Right hindlimb (tissue), 1 donor: ENCODE measurements at regions not wholly inside any gene's neighbourhood (a gene's known extent, or its start where the extent isn't known, plus 50 kb on each side); places are given as distances from the start of the nearest gene placed in this dataset.
A peak's percentile ranks its signal among the peaks of the same experiment; 100 is the strongest.

Experiments
- DNase-seq: peaks from one replicate; pipeline ENCODE4 v3.0.0-alpha.2; 2018

DNA sequence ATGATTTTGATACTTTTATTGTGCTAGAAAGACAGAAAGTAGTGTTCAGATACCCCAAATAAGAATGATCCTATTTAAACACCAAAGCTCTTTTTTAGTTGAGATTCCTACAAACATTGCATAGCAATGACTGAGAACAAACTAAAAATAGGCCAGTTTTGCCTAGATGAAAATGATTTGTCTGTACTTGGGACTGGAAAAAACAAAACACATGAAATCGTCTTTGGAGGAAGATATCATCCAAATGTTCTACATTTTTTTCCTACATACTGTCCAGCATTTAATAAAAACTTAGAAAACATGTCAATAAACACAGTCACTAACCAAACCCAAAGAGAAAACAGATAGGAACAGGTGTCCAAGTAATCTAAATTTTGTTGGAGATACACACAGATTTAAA lies 111.6 kb upstream of the MEOX2 start:
- no peak for DNase-seq

DNA sequence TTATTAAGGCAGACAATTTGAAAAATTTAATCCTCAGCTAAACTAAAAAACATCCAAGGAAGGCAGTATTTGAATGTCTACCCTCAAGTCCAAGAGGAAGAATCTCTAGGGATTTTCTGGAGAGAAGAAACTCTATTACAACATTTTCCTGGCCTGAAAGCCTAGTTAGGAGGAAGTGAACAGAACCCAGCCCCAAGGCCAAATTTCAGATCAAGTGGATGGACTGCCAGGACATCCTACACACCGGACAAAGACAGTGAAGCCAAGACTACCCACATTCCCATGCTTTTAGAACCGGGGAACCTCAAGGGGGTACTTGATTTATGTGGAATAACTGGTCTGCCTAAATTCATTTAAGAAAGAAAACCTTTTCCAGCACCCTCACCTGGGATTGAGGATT lies 108.9 kb upstream of the MEOX2 start:
- DNase-seq = peak; percentile 82

DNA sequence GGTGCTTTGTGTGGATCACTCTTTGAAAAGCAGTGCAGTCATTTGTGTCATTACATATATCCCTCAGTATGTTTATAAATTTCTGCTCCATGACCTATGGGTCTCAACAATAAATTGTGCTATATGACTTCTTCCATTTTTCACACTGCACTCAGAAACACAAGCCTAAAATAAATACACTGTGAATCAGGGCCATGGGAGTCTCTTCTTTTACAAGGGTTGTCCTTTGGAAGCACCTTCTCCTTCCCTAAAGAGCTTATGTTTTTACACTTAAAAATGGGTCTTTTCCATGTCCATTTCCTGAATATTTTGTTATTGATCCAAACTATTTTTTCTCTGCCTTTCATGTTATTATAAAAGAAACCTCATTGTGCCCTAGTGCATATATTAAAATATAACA lies 108.3 kb upstream of the MEOX2 start:
- no peak for DNase-seq

DNA sequence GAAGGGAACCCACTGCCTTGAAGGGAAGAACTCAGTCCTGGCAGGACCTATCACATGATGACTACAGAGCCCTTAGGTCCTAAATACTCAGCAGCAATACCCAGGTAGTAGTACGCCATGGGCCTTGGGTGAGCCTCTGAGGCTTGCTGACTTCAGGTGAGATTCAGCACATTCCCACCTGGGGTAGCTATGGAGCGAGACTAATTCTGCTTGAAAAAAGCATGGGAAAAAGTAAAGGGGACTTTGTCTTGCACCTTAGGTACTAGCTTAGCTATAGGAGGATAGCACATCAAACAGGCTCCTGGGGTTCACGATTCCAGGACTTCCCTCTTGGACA lies 98.2 kb upstream of the MEOX2 start:
- DNase-seq = no peak

DNA sequence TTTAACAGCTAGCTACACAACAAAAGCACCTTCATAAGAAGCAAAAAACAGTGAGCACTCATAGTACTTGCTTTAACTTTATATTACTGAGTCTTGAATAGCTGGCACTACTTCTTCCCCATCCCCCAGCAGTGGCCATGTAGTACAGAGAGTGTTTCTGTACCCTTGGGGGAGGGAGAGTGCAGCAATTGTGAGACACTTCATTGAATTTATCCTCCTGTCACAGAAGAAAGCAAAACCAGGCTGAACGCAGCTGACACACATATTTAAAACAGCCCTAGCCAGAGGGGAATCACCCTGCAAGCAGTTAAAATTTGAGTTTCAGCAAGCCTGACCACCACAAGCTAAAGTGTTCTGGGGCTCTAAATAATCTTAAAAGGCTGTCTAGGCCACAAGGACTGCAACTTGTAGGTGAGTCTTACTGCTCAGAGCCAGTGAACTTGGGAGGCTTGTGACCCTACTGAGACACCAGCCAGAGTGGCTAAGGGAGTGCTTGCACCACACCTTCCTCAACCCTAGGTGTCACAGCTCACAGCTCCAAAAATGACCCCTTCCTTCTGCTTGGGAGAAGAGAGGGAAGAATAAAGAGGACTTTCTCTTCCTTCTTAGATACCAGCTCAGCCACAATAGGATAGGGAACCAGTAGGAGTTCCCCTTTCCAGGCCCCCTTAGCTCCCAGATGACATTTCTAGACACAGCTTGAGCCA lies 97.7 kb upstream of the MEOX2 start:
- DNase-seq = no peak

DNA sequence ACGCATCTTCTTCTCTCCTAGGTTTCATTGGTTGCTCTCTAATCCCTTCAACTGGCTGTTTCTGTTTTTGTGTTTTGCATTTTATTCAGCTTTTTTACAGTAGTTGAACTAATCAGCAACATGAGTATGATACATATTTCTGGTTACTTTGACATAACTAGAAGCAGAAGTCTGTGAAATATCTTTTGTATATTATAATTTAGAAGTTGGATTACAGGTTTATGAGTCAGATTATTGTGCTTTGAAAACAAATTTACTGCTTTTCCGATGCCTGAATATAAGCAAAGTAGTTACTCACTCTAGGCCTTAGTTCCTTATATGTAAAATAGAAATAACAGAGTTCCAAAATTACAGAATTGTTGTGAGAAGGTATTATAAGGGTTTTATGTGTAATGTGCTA lies 96.2 kb upstream of the MEOX2 start:
- no peak for DNase-seq

DNA sequence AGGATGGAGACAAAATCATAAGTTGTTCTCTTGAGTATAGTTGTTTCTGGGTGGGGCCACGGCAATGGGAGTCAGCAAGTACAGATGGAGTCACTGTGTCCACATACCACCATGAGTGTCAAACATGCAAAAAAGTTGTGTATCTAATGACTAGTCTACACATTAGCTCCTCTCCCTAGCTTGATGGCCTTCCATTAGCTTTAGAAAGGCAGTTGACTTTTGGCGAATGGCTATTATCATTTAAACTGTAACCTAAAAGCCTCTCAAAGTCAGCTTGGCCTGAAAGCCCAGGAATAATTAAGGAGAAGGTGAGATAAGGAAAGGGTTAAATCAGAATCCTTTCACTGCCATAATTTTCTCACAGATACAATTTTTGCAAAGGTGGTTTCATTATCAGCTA lies 95.5 kb upstream of the MEOX2 start:
- DNase-seq = no peak

DNA sequence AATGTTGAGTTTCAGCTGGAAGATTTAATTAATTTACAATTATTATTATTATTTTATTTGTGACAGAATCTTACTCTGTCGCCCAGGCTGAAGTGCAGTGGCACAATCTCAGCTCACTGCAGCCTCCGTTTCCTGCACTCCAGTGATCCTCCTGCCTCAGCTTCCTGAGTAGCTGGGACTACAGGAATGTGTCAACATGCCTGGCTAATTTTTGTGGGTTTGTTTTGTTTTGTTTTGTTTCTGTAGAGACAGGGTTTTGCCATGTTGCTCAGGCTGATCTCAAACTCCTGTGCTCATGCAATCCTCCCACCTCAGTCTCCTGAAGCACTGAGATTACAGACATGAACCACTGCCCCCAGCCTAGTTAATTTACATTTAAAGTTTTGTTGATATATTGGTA lies 93.8 kb upstream of the MEOX2 start:
- DNase-seq = no peak

DNA sequence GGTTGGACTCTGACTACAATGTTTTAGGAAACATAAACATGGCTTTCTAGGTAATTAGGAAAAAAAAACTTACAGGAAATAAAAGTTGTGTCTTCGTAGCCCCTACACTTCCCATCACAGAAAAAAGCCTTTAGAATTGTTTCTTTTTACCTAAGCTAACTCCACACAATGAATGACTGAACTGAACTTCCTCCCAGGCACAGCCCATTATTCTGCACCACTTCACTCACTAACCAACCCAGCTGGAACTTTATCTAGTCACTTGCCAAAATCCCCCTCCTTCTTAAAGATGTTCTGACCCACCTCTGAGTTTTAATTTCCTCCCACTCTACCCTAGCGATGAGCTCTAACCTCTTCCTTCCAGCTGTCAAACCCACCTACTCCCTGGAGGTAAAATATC lies 91.7 kb upstream of the MEOX2 start:
- no peak for DNase-seq

DNA sequence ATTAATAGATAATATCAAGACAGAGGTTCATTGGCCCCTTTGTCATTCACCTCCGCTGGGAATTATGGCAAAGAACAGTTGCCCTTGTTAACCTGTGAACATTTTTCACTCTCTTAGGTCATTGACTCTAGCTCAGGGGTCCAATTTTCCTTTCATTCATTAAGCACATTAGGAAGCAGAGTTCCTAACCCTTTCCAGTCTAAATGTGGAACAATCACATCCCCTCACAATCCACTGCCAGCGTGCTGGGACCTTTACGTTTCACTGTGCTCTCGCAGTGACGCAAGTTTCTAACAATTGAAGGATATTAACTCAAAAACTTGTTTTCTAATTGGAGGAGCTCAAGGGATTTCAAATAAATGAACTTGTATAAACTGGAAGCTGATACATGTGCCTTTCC lies 79.3 kb upstream of the MEOX2 start:
- no peak for DNase-seq

DNA sequence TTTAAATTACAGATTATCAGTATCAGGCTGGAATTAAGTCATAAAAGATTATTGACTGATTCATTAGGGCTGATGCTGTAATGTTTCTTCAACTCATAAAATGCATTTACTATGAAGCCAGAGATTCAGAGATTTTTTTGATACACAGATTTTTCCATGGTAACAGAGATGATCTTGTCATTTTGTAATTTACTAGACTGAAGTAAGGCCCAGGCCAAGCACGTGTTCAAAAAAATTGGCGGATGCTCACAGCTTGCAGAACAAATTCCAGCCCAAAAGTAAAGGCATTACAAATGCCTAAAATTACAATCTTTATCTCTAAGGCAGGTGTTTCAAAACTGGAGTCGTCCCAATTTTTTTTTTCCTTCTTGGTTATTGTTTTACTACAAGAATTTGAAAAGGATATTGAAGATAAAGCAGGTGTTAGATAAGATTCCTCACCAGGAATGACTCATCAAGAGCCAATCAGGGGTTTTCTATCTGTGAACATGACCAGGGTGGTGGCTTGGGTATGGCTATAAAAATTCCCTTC lies 78.4 kb upstream of the MEOX2 start:
- peak; percentile 59 for DNase-seq

DNA sequence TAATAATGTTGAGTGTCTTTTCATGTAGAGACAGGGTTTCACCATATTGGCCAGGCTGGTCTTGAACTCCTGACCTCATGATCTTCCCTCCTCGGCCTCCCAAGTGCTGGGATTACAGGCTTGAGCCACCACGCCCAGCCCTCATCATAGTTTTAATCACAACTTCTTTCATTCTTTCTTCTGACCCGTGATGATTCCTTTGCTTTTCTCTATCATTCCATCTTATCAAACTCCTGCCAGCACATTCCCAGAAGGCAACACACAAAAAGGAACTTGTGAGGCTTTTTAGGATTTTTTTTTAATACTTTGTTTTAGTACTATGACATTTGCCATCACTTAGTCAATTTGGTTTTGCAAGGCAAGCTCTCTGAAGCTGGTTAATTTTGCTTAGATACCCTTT lies 77.5 kb upstream of the MEOX2 start:
- no peak for DNase-seq

DNA sequence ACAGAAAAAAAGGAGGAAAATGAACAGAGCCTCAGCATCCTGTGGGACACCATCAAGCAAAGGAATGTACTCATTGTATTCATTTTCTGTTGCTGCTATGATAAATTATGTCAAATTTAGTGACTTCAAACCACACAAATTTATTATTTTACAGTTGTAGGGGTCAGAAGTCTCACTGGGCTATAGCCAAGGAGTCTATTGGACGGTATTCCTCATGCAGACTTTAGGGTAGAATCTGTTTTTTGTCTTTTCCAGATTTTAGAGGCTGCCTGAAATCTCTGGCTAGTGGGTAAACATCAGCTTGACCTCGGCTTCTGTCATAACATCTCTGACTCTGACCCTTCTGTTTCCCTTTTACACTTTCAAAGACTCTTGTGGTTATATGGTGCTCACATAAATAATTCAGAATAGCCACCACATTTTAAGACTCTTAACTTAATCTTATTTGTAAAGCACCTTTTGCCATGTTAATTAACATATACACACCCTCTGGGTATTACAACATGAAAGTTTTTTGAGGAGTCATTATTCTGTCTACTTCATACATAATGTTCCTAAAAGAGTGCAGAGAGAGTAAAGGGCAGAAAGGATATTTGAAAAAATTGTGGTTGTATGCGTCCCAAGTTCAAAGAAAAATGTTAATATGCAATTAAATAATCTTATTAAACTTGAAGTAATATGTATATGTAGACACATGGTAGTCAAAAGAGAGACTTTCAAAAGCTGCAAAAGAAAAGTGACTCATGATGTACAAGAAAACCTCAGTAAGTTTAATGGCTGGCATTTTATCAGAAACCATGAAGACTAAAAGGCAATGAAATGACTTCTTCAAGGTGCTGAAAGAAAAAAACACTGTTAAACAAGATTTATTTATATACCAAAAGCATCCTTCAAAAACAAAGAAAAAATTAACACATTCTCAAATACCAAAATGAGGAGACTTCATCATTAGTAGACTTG lies 70.8 kb upstream of the MEOX2 start:
- no peak for DNase-seq

DNA sequence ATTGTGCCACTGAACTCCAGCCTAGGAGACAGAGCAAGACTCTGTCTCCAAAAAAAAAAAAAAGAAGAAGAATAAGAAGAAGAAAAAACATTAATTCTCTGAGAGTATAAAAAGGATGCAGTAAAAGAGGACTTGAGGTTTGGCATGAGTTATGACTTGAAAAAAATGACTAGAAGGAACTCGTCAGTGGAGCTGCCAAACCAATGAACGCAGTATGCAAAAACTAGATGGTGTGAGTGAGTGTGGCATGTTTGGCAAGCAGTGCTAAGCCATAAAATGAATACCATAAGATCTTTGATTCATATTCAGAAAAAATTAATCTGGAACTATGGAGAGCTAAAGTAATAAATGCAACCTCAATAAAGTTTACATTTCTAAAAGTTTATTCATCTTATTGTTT lies 68.6 kb upstream of the MEOX2 start:
- no peak for DNase-seq

DNA sequence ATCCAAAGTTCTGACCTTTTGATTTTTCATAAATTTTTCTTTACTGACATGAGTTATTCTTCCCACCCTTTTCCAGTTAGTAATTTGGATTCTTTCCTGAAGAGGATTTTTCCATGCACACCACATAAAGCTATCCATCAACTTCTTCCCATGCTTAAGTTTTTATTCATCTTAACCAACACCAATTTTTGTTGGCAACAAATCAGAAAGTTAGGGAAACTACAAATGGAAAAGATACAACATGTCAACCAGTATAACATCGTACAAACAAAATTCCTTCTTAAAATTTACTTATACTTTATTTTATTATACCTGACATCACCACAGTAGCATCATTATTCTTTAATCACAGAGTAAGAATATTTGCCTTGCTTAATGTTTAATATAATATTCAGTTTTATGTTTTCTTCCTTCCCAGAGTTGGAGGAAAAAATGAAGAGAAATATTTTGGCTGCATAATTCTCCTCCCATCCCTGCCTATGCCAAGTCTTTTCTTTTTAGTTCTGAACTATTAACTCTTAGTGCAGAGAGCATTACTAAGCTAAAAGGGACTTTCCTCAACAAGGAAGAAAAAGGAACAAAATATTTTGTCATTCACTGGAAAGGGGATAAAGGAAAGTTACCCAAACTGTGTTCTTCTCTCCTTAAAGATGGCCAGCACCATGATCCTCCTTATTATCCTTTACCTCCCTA lies 67.5 kb upstream of the MEOX2 start:
- DNase-seq = no peak

DNA sequence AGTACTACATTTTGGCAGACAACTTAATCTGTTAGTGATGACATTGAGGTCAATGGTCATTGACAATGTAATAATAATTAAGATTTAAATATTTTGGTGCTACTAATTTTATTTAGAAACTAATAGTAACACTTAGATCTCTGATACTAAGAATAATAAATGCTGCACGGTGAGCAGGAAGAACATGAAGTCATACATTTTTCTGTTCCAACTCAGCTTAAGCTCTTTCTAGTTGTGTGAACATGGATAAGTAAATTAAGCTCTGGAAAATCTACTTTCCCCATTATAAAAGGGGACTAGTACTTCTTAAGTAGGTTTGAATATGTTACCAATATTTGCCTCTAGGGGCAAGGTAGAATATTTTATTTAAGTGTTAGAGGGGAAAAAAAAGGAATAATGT lies 65.9 kb upstream of the MEOX2 start:
- no peak for DNase-seq

DNA sequence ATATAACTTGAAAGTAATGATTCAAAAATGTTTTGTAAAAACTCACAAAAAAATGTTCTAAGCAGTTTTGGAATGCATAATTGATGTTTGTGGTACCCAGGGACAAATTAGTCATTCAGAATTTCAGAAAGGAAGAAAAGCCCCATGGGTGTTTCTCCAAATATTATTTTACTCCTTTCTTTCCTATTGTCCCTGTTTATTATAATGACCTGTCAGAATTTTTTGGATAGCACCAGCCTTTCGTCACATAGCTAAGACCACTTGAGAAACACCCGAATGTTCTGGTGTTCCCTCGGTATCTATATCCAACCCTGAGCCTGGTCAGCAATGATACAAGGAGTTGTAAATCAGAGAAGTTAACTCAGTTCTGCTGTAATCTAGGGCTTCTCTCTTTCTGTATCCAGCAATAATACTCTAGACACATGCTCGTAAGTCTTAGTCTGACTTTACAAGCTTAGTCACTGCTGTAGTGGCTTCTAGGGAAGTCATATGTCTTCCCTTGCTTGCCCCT lies 64.8 kb upstream of the MEOX2 start:
- peak; percentile 35 for DNase-seq

DNA sequence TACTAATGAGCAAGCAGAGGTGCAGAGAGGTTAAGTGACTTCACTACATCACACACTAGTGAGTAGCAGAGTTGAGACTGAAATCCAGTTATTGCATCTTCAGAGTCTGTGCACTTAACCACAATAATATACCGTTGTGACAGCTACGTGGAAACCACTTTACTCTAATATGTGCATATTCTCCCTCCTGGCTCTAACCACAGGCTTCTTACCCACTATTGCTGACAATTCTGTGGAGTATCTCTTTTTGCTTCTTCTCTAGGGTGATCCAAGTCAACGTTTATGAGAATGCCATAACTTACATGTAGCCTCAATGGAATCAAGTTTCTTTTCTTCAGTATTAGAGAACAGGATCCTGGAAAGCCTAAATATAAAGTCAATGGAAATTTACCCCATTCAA lies 64.2 kb upstream of the MEOX2 start:
- DNase-seq = no peak

DNA sequence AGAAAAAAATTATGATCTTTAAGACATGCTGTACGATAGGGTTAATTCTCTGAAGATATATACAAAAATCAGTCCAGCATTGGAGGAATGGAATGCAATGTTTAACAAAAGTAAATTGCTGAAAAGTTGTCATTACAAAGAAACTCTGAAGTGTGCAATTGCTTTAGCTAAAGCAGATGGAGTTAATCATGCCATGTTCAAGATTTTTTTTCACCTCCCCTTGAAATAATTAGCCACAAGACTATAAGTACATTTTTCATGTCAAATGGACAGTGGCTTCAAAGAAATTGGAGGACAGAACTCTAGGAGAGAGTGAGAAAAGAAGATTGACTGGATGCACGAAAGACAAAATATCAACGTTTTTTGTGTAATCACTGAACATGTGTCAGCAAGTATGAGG lies 63.1 kb upstream of the MEOX2 start:
- DNase-seq = no peak

DNA sequence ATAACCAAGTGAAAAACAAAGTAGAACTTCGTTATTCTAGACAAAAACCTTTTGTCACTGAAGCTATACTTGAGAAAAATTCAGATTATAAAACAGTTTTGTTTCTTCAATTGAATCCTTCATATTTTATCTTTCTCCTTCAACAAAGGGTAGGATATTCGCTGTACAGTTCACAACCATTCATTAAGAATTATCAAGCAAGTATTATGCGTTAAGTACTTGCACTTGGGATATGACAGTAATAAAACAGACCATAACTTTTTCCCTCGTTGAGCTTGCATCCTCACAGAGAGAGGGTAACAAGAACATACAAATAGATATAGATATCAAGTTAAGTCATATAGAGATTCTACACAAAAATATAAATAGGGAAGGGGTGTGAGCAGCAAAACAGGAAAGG lies 61.2 kb upstream of the MEOX2 start:
- no peak for DNase-seq

DNA sequence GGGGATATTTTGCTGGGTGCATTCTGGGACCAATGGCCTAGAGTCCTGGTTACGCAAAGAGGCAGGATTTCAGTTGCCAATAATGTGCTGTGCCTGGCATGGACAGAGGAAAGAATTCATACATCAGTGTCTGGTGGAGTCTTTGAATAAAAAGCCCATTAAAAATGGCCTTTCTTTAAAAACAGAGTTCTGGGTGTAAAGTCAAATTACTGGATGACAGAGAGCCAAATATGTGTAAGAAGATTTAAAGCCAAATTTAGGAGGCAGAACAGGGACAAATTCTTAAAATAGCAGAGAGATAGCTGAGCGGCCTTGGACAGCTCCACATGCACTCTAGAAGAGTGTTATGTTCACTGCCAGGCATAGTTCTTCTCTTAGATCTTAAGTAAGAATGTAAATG lies 60.8 kb upstream of the MEOX2 start:
- no peak for DNase-seq

DNA sequence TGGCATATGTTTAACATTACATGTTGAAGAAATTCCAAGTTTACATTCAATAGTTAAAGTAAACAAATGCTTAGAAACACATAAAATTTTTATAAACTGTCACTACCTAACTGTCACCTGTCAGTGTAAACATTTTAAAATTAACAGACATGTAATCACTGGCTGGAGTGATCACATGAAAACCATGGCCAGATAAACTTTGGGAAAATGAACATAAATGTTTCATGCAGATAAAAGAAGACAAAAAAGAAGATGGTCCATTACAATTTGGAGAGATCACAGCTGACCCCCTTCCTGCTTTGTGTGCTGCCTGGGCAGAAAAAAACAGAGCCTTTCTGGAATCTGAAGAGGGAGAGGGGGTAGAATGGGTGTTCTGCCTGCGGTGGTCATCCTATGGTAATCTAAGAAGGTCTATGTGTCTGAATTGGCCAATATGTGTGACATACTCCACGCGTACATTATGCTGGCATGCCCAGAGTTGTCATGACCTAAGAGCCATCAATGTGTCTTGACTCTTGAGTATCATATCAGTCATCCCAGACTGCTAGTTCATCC lies 57.5 kb upstream of the MEOX2 start:
- no peak for DNase-seq

DNA sequence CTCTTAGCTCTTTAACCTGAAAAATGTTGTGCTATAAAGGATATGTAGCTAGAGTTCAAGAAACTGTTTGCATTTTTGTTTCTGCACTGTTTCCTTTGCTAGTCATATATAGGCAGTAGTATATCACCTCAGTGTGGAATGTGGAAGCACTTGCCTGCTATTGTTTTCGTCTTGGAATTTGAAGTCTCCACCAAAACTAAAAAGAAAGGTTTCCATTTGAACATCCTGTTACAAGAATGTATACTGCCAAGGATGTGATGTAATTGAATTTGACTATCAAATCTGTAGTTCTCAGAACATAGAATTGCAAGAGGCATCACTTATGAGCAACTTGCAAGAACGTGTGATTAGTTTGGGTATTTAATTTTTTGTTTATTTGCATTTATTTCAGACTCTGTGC lies 51.1 kb upstream of the MEOX2 start:
- DNase-seq = no peak
